Activated CD8-positive, alpha-beta T cell treated with anti-CD3 and anti-CD28 coated beads for 36 hours (primary cell): ENCODE measurements at regions not wholly inside any gene's neighbourhood (a gene's known extent, or its start where the extent isn't known, plus 50 kb on each side); places are given as distances from the start of the nearest gene placed in this dataset.

Experiments
- ATAC-seq: fragments of 200-7000 bp; cut with Tn5 transposase; one replicate; pipeline ENCODE4 v1.10.0; 2021; ENCODE audit warnings: mild to moderate bottlenecking, moderate library complexity
- CTCF ChIA-PET: fragments of 350-600 bp; sonication (Branson Sonifier 250); formaldehyde crosslinking; loops from one replicate; lab custom pipeline; 2021; ENCODE audit warnings: antibody characterized with exemption; lab: Charles Lee
- POLR2A ChIA-PET: fragments of 350-600 bp; sonication (Branson Sonifier 250); formaldehyde crosslinking; loops from one replicate; lab custom pipeline; 2021; ENCODE audit warnings: antibody characterized with exemption; lab: Charles Lee
- DNase-seq: peaks from one replicate; pipeline ENCODE4 v3.0.0-alpha.2; 2020
- H3K27ac Mint-ChIP-seq: one replicate; pipeline ENCODE4 v1.8.0; 2021; ENCODE audit warnings: mild to moderate bottlenecking, mixed read lengths
- H3K27me3 Mint-ChIP-seq: one replicate; pipeline ENCODE4 v1.8.0; 2021; ENCODE audit warnings: mixed read lengths
- H3K36me3 Mint-ChIP-seq: one replicate; pipeline ENCODE4 v1.8.0; 2021; ENCODE audit warnings: low read depth, mixed read lengths
- H3K4me1 Mint-ChIP-seq: one replicate; pipeline ENCODE4 v1.8.0; 2021; ENCODE audit warnings: low read depth, mixed read lengths
- H3K4me3 Mint-ChIP-seq: one replicate; pipeline ENCODE4 v1.8.0; 2021; ENCODE audit warnings: mild to moderate bottlenecking, moderate library complexity, mixed read lengths
- H3K9me3 Mint-ChIP-seq: one replicate; pipeline ENCODE4 v1.8.0; 2021; ENCODE audit warnings: mixed read lengths
- intact Hi-C: fragments of 100-400 bp; cut with micrococcal nuclease; formaldehyde crosslinking; loops from one replicate; pipeline ENCODE4 v1.10.0; 2022
- TF ChIP-seq, protein P1 (sequence below): fragments of 200-600 bp; IDR thresholded peaks from one replicate; pipeline ENCODE4 v1.8.0; 2022; ENCODE audit warnings: antibody characterized with exemption, mild to moderate bottlenecking

DNA sequence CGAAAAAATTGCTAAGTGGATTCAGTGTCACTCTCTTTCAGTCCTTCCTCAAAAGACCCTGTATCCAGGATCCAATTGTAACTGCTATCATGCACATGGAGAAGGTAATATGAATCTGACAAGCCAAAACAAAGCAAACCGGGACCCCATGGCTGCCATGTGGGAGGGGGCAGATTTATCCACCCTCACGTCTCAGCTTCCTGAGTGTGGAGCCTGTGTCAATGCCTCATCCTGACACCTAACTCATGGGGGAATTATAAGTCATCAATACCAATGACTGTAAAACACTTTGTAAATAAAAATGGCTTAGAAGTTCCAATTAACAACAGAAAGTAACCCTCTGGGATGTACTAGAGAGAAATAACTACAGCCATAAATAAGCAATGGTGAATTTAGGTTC is 174.1 kb upstream of the MCHR2 start:
- TF ChIP-seq, protein P1, sequence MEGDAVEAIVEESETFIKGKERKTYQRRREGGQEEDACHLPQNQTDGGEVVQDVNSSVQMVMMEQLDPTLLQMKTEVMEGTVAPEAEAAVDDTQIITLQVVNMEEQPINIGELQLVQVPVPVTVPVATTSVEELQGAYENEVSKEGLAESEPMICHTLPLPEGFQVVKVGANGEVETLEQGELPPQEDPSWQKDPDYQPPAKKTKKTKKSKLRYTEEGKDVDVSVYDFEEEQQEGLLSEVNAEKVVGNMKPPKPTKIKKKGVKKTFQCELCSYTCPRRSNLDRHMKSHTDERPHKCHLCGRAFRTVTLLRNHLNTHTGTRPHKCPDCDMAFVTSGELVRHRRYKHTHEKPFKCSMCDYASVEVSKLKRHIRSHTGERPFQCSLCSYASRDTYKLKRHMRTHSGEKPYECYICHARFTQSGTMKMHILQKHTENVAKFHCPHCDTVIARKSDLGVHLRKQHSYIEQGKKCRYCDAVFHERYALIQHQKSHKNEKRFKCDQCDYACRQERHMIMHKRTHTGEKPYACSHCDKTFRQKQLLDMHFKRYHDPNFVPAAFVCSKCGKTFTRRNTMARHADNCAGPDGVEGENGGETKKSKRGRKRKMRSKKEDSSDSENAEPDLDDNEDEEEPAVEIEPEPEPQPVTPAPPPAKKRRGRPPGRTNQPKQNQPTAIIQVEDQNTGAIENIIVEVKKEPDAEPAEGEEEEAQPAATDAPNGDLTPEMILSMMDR: no peak
- no peaks in the 10 kb centered on the region for H3K4me1 Mint-ChIP-seq
- POLR2A ChIA-PET: no interaction called here
- H3K27me3 Mint-ChIP-seq: peaks cover 2% of the 10 kb centered on the region
- no peaks in the 10 kb centered on the region for H3K9me3 Mint-ChIP-seq
- DNase-seq (no peak), ATAC-seq (no peak)
- intact Hi-C loops: no loop called here
- no peak overlapping the region for H3K27ac Mint-ChIP-seq
- H3K36me3 Mint-ChIP-seq: no peaks in the 10 kb centered on the region
- CTCF ChIA-PET: no interaction called here
- H3K4me3 Mint-ChIP-seq: no peak overlapping the region

DNA sequence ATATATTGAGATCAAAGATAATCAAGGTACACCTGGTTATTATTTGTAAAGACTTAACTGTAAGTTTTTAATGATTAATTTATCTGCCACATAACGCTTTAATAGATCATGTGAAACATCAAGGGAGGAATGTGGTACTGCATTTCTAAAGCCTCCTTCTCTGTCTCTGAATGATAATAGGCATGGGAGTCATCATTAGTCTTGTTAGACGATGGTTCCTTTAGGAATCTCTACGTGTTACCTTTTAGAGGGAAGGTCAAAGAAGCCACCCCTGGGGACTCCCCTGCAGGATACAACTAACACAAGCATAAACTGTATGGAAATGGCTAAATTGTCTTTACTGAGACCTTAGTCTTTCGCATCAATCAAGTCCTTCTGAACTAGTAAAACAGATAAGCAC is 173.6 kb upstream of the MCHR2 start:
- H3K9me3 Mint-ChIP-seq: no peaks in the 10 kb centered on the region
- TF ChIP-seq, protein P1: no peak
- H3K4me3 Mint-ChIP-seq: no peak overlapping the region
- no peaks in the 10 kb centered on the region for H3K36me3 Mint-ChIP-seq
- POLR2A ChIA-PET: no interaction called here
- DNase-seq: no peak
- H3K27me3 Mint-ChIP-seq: peaks cover 2% of the 10 kb centered on the region
- CTCF ChIA-PET: no interaction called here
- no peak overlapping the region for H3K27ac Mint-ChIP-seq
- H3K4me1 Mint-ChIP-seq: no peaks in the 10 kb centered on the region
- intact Hi-C loops: no loop called here
- ATAC-seq: no peak

DNA sequence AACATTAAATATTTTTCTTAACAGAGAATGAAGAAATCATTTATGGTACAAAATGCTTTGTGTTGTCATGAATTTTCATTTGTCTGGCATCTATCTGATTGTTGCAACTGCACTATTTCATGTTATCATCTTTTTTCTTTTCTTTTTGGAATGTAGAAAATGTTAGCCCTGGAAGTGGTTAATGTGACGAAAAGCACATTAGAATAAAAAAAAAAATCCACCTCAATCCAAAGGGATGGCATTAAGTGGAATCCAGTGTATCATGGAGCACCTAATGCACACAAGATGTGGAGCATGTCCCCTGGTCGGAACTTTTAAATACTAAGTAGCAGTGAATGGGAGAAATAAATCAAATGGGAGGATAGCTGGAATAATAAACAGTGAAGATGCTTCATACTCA is 172.9 kb upstream of the MCHR2 start:
- no peaks in the 10 kb centered on the region for H3K9me3 Mint-ChIP-seq
- no peaks in the 10 kb centered on the region for H3K36me3 Mint-ChIP-seq
- TF ChIP-seq, protein P1: no peak
- DNase-seq (no peak), ATAC-seq (no peak)
- POLR2A ChIA-PET: no interaction called here
- intact Hi-C loops: no loop called here
- no peaks in the 10 kb centered on the region for H3K4me1 Mint-ChIP-seq
- CTCF ChIA-PET: no interaction called here
- H3K27me3 Mint-ChIP-seq: peaks cover 2% of the 10 kb centered on the region
- no peak overlapping the region for H3K27ac Mint-ChIP-seq
- H3K4me3 Mint-ChIP-seq: no peak overlapping the region

DNA sequence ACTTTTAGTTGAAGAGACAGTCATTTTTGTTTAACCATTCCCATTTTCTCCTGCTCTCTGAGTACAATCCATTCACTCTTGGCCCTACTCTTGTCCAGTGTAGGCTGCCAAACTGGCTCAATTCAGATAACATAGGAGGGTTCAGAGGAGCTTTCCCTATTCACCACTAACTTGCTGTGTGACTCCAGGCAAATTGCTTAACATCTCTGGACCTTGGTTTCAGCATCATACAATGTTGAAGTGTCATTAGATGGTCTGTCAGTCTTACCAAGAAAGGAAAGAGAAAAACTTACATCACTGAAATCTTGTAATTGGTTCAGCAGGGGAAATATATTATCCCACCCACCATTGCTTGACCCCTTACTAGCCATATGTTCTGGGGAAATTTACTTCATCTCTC is 171.4 kb upstream of the MCHR2 start:
- no peaks in the 10 kb centered on the region for H3K9me3 Mint-ChIP-seq

DNA sequence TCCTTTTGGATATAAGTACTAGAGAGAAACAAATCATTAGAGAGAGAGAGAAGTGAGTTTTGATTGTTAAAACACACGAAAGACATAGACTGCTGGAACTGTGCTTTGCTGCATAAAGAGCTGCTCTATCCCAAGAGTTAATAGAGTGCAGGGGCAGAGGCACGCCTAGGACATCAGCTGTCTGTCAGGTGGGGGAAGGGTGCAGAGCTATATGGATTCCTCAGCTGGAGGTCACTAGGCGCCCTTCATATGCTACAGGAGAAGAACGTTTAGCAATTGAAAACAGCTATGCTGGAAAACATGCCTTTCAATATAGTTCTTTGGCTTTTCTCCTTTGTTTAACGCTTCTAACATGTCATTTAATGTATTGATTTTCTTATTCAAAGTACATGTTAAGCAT is 169.0 kb upstream of the MCHR2 start:
- H3K9me3 Mint-ChIP-seq: no peaks in the 10 kb centered on the region
- TF ChIP-seq, protein P1: no peak
- CTCF ChIA-PET: no interaction called here
- H3K27ac Mint-ChIP-seq: no peak overlapping the region
- no peak for ATAC-seq
- peaks cover 5% of the 10 kb centered on the region for H3K27me3 Mint-ChIP-seq
- H3K4me3 Mint-ChIP-seq: no peak overlapping the region
- no peaks in the 10 kb centered on the region for H3K36me3 Mint-ChIP-seq
- DNase-seq: no peak
- intact Hi-C loops: no loop called here
- H3K4me1 Mint-ChIP-seq: no peaks in the 10 kb centered on the region
- POLR2A ChIA-PET: no interaction called here

More for the DNA sequence above, 171.4 kb upstream of the MCHR2 start:
- no peak for ATAC-seq
- no peak for DNase-seq
- ChIA-PET CTCF (no interaction called here), POLR2A (no interaction called here)
- Mint-ChIP-seq H3K4me3 (no peak overlapping the region), H3K36me3 (no peaks in the 10 kb centered on the region), H3K27me3 (peaks cover 7% of the 10 kb centered on the region), H3K27ac (no peak overlapping the region), H3K4me1 (no peaks in the 10 kb centered on the region)
- intact Hi-C loops: no loop called here
- TF ChIP-seq, protein P1: no peak
